BJ (cell line): ENCODE measurements at regions not wholly inside any gene's neighbourhood (a gene's known extent, or its start where the extent isn't known, plus 50 kb on each side); places are given as distances from the start of the nearest gene placed in this dataset.
A peak's percentile ranks its signal among the peaks of the same experiment; 100 is the strongest.

Experiments
- CTCF ChIA-PET: fragments of 350-600 bp; formaldehyde crosslinking; extraction: SDS; loops from one replicate; lab custom pipeline; 2021; ENCODE audit warnings: antibody characterized with exemption, inconsistent platforms; lab: Yijun Ruan, JAX
- POLR2A ChIA-PET: fragments of 300-600 bp; sonication (Branson Sonifier 250); formaldehyde crosslinking; extraction: SDS; loops from one replicate; lab custom pipeline; 2021; ENCODE audit warnings: antibody characterized with exemption; lab: Charles Lee
- DNase-seq: peaks from one replicate; pipeline ENCODE4 v3.0.0-alpha.2; 2011; ENCODE audit warnings: low read depth
- H3K27me3 ChIP-seq: 2 replicates; pipeline ENCODE4 v1.6.0; 2011; ENCODE audit warnings: low read length; ENCODE audit not compliant: control insufficient read depth, insufficient read depth
- H3K36me3 ChIP-seq: 2 replicates; pipeline ENCODE4 v1.5.1; 2011; ENCODE audit warnings: low read length; ENCODE audit not compliant: control insufficient read depth, insufficient read depth
- H3K4me3 ChIP-seq: 2 replicates; pipeline ENCODE4 v1.5.1; 2011; ENCODE audit warnings: low read depth, mild to moderate bottlenecking, control low read depth, low read length
- TF ChIP-seq, protein P1 (sequence below): IDR thresholded peaks from 2 replicates; pipeline ENCODE4 v1.5.1; 2011; ENCODE audit warnings: low read depth, mild to moderate bottlenecking, control low read depth, inconsistent platforms, low read length, moderate library complexity; ENCODE audit not compliant: insufficient read depth

DNA sequence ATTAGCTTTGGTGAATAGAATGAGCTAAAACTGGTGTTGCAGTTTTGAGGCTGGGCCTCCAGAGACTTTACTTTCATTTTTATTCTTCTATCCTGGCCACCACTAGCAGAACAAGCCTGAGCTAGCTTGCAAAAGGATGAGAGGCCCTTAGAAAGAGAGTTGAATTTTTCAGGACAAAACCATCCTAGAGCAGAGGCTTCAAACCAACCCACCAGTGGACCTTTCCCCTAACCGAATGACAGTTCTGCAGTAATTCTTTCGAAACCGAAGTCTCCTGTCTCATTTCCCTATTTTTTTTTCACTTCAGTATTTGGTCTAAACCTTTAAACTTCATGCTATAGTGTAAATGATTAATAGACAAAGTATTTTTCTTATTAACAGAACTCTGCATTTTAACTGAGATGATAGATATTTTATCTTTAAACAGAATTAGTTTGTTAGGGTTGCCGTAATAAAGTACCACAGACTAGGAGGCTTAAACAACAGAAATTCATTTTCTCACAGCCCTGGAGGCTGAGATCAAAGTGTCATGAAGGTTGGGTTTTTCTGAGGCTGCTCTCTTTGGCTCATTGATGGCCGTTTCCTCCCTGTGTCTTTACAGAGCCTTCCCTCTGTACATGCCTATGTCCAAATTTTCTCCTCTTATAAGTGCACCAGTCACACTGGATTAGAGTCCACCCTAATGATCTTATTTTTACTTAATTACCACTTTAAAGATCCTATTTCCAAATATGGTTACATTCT, 80.6 kb upstream of the PAK5 start:
- ChIA-PET CTCF (interaction anchor here (0.7 to 4.1 kb wide), 2 partner anchors 21 to 302 kb away, joined by 3 to 16 read pairs; no protein-coding TSS in a partner anchor), POLR2A (no interaction called here)
- TF ChIP-seq, protein P1, sequence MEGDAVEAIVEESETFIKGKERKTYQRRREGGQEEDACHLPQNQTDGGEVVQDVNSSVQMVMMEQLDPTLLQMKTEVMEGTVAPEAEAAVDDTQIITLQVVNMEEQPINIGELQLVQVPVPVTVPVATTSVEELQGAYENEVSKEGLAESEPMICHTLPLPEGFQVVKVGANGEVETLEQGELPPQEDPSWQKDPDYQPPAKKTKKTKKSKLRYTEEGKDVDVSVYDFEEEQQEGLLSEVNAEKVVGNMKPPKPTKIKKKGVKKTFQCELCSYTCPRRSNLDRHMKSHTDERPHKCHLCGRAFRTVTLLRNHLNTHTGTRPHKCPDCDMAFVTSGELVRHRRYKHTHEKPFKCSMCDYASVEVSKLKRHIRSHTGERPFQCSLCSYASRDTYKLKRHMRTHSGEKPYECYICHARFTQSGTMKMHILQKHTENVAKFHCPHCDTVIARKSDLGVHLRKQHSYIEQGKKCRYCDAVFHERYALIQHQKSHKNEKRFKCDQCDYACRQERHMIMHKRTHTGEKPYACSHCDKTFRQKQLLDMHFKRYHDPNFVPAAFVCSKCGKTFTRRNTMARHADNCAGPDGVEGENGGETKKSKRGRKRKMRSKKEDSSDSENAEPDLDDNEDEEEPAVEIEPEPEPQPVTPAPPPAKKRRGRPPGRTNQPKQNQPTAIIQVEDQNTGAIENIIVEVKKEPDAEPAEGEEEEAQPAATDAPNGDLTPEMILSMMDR = no peak
- Histone ChIP-seq H3K4me3 (no peak overlapping the region), H3K36me3 (no peaks in the 10 kb centered on the region), H3K27me3 (no peaks in the 10 kb centered on the region)
- no peak for DNase-seq

DNA sequence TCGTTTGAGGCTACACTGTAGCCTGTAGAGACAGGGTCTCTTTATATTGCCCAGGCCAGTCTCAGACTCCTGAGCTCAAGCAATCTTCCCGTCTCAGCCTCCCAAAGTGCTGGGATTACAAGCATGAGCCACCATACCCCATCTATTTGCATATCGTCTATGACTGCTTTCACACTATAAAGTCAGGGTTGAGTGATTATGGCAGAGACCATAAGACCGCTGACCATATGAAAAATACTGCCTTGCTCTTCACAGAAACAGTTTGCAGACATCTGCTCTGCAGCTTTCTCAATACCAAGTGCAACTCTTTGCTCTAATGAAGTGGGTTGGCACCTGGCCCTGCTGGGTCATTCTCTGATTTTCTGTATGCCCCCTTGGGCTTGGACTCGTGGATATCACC, 79.5 kb upstream of the PAK5 start:
- TF ChIP-seq, protein P1 = no peak
- CTCF ChIA-PET = interaction anchor here (0.7 to 4.1 kb wide), 2 partner anchors 20 to 301 kb away, joined by 3 to 16 read pairs; no protein-coding TSS in a partner anchor
- H3K36me3 ChIP-seq = no peaks in the 10 kb centered on the region
- no peak overlapping the region for H3K4me3 ChIP-seq
- POLR2A ChIA-PET = no interaction called here
- H3K27me3 ChIP-seq = no peaks in the 10 kb centered on the region
- no peak for DNase-seq

DNA sequence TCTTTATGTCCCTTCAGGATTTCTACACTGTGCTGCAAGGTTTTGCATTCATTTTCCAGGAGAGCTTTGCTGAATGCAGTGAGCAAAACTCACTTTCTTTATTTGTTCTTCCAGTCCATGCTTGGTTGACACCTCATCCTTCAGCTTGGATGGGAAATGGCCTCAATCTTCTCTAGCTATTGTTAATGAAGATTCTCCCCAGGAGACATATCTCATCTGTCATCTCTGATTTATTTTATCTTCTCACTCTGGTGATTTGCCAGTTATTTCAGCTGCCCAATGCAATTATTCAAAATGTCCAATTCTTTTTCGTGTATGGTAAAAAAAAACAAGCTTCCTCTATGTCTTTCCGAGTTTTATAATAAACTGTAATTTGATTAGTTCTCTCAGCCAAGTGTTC, 77.9 kb upstream of the PAK5 start:
- TF ChIP-seq, protein P1 = no peak
- POLR2A ChIA-PET = no interaction called here
- Histone ChIP-seq H3K4me3 (no peak overlapping the region), H3K27me3 (no peaks in the 10 kb centered on the region), H3K36me3 (no peaks in the 10 kb centered on the region)
- DNase-seq = no peak
- CTCF ChIA-PET = interaction anchor here (0.7 to 4.1 kb wide), 2 partner anchors 299 to 508 kb away, joined by 3 to 16 read pairs; no protein-coding TSS in a partner anchor

DNA sequence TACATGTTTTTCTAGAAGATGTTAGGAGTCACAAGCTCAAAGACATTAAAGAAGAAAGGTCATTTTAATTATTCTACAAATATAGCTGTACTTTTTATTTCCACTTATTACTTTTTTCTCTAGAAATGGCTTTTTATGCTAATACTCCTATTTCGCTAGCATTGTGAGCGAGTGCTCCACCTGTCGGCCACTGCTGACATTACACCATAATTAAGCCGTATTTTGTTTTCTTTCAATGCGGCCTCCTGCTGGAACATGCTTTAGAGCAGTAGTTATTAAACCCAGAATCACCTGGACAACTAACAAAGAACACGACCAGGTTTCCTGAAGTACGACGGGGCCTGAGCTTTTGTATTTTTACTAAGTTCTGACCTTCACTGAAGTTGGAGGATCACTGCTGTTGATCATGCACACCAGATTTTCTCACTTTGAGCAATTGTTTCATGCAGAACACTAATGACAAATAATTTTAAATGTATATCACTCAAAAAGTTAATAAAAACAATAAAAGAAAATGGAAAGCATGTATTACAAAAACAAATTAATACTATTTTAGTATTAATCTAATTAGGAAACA, 74.1 kb upstream of the PAK5 start:
- Histone ChIP-seq H3K27me3 (no peaks in the 10 kb centered on the region; the same call in 1 of the 2 replicates), H3K36me3 (no peaks in the 10 kb centered on the region), H3K4me3 (no peak overlapping the region)
- CTCF ChIA-PET = interaction anchor here (0.8 to 12.6 kb wide), 24 partner anchors 9 to 505 kb away, joined by 3 to 138 read pairs (median 5); no protein-coding TSS in a partner anchor
- TF ChIP-seq, protein P1 = peak; percentile 85
- DNase-seq = peak; percentile 1
- POLR2A ChIA-PET = no interaction called here

DNA sequence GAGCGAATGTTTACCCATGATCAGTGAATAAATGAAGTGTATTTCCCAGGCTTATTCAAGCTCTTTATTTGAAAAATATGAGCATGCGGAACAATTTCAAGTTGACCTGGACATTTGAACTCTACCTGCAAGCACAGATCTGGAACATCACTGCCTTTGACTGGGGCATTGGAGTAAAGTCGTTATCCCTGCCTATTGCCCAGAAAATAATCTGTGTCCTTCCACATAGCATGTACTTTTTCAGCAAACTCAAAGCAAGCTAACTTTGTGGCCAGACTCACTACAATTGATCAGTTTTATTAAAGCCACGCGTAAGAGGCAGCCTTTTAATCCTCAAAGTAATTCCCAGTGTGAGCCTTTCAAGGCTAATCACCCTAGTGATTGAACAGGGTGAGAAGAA, 73.4 kb upstream of the PAK5 start:
- POLR2A ChIA-PET = no interaction called here
- no peak for DNase-seq
- TF ChIP-seq, protein P1 = no peak
- no peak overlapping the region for H3K4me3 ChIP-seq
- CTCF ChIA-PET = interaction anchor here (0.6 to 12.6 kb wide), 26 partner anchors 9 to 505 kb away, joined by 3 to 138 read pairs (median 5); no protein-coding TSS in a partner anchor
- H3K27me3 ChIP-seq = peaks cover 1% of the 10 kb centered on the region; the same call in 1 of the 2 replicates
- no peaks in the 10 kb centered on the region for H3K36me3 ChIP-seq
